Fibroblast of the aortic adventitia (primary cell): ENCODE measurements at regions not wholly inside any gene's neighbourhood (a gene's known extent, or its start where the extent isn't known, plus 50 kb on each side); places are given as distances from the start of the nearest gene placed in this dataset.

ENCODE experiments used
- DNase-seq: peaks from one replicate; pipeline ENCODE4 v3.0.0-alpha.2; 2010; ENCODE audit warnings: low read depth
- H3K4me3 ChIP-seq: 2 replicates; pipeline ENCODE4 v1.5.1; 2011; ENCODE audit warnings: low read depth, mild to moderate bottlenecking, control low read depth, low read length, moderate library complexity
- CTCF ChIP-seq: IDR thresholded peaks from 2 replicates; pipeline ENCODE4 v1.5.1; 2011; ENCODE audit warnings: mild to moderate bottlenecking, low read length, control low read depth, inconsistent platforms; ENCODE audit not compliant: insufficient read depth

DNA sequence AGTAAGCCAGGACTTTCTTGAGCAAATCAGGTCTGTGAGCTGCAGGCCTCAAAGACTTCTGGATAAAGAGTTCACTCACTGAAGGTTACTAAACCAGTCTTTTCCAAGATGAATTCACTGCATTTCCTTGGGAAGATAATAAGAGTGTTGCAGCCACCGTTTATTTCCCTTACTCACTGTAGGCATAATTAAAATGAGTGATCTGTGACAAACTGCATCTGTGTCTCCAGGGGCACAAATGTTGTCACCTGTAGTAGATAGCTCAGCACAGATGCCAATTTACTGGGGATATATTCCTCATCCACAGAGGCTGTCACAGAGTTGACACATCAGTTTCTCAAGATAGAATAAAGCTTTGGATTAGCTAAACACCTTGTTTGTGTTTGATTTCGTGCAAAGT, 580.2 kb downstream of the SPRY1 start:
- DNase-seq = no peak
- TF ChIP-seq CTCF = no peak

GRCh38 chr4:123977641-123978081, 581.1 kb downstream of the SPRY1 start:
- DNase-seq = no peak
- TF ChIP-seq CTCF = no peak
- H3K4me3 ChIP-seq = no peak overlapping the region

More for the DNA sequence above, 580.2 kb downstream of the SPRY1 start:
- H3K4me3 ChIP-seq = no peak overlapping the region

DNA sequence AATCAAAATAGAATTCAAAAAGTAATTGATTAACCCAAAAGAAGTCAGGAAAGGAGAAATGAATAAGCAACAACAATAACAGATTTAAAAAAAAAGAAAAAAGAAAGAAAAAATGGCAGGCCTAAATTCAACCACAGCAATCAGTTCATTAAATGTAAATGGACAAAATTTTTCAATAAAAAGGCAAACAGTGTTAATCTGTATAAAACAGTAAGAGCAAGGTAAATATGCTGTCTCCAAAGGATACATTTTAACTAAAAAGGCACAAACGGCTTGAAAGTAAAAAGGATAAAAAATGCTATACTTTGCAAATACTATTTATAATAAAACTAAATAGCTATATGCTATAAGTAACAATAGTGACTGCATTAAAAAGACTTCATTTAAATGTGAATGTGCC, 582.0 kb downstream of the SPRY1 start:
- no peak for TF ChIP-seq CTCF

DNA sequence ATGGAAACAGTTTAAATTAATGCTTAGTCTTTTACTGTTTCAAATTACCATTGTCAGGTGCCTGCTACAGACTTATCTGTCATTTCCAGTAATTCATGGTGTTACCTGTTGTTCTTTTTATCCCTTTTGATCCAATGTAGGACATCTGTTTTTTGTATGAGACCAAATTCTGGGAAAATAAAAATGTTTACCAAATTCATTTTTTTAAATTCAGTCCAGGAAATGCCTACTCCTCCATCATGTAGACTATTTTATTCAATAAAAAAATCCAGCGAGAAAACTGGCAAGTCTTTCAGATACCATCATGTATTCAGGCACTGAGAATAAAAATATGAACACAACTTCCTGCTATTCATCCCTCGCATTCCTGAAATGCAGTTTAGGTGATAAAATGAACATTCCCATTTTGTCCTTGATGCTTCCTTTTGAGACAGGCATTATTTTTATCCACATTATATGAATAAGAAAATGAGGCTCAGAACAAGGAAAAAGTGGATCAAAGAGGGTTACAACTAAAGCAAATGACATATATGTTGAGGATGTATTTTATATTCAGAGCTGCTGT, 584.2 kb downstream of the SPRY1 start:
- TF ChIP-seq CTCF = no peak
- H3K4me3 ChIP-seq = no peak overlapping the region
- no peak for DNase-seq

More for the DNA sequence above, 582.0 kb downstream of the SPRY1 start:
- no peak overlapping the region for H3K4me3 ChIP-seq
- DNase-seq = no peak

DNA sequence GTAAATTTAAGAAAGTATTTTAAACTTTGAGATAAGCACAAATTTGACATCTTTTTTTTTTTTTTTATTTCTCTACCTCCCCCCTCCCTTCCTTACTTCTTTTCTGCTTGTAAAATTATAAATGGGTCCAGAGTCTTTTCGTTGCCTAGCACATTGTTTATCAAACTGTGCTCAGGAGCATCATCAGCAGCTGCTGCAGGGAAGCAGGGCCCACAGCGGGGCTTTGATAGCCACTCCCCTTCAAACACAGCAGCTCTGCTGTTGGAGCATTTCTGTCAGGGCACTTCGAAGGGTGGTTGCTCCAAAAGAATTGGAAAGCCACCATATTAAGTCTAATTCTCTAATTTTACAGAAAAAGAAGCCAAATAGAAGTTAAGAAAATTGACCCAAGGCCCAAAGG, 588.3 kb downstream of the SPRY1 start:
- TF ChIP-seq CTCF = no peak
- no peak overlapping the region for H3K4me3 ChIP-seq
- DNase-seq = peak; percentile 52

DNA sequence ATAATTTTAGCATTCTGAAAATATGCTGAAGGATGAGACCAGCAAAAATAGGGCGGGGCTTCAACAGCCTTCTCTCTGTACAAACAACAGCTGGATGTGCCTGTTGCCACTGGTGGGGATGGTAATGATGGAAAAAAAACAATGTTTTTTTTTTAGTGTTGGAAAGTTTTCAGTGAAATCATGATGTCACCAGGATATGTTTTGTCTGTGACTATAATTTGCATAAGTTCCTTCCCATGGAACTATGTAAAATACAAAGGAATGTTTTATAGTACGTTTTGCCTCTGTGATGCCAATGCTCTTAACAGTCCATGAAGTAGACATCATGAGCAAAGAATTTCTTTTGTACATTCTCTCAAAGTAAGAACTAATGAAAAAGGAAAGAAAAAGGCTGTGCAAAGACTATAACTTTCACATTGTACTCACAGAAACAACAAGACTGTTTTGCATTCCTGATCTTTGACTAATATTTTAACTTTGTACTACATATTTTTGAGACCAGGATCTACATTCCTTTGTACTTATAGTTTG, 589.7 kb downstream of the SPRY1 start:
- peak; percentile 91 for DNase-seq
- no peak for TF ChIP-seq CTCF
- no peak overlapping the region for H3K4me3 ChIP-seq

GRCh38 chr4:123987408-123987807, 590.8 kb downstream of the SPRY1 start:
- DNase-seq = no peak
- no peak for TF ChIP-seq CTCF
- H3K4me3 ChIP-seq = no peak overlapping the region
